CD8-positive, alpha-beta memory T cell (primary cell): ENCODE measurements at regions not wholly inside any gene's neighbourhood (a gene's known extent, or its start where the extent isn't known, plus 50 kb on each side); places are given as distances from the start of the nearest gene placed in this dataset.
"Not testable (repeated sequence)": the region's sequence is repeated elsewhere in the genome, so short reads cannot be mapped to it uniquely, and the experiment has no call there.

ENCODE experiments used
- CTCF ChIA-PET: fragments of 350-600 bp; sonication (Branson Sonifier 250); formaldehyde crosslinking; loops from one replicate; lab custom pipeline; 2021; ENCODE audit warnings: antibody characterized with exemption; lab: Charles Lee
- POLR2A ChIA-PET: fragments of 350-600 bp; sonication (Branson Sonifier 250); formaldehyde crosslinking; loops from one replicate; lab custom pipeline; 2021; ENCODE audit warnings: antibody characterized with exemption; lab: Charles Lee
- DNase-seq, 5 donors: peaks; one replicate each; pipeline versions ENCODE4 v3.0.0 to v3.0.0-alpha.2; 2020 to 2022; ENCODE audit warnings: mixed read lengths in 1 of 5
- H3K27ac ChIP-seq: one replicate; pipeline ENCODE4 v1.7.0; 2013; ENCODE audit warnings: low read depth, mild to moderate bottlenecking, low read length, moderate library complexity
- H3K27me3 ChIP-seq: 2 replicates; pipeline ENCODE4 v1.7.0; 2013; ENCODE audit warnings: low read length, mild to moderate bottlenecking; ENCODE audit not compliant: insufficient read depth, poor library complexity, severe bottlenecking
- H3K36me3 ChIP-seq: 2 replicates; pipeline ENCODE4 v1.7.0; 2013; ENCODE audit warnings: mild to moderate bottlenecking, low read length, moderate library complexity; ENCODE audit not compliant: insufficient read depth
- H3K4me1 ChIP-seq: 2 replicates; pipeline ENCODE4 v1.7.0; 2013; ENCODE audit warnings: mild to moderate bottlenecking, low read length, moderate library complexity; ENCODE audit not compliant: insufficient read depth
- H3K4me3 ChIP-seq: 2 replicates; pipeline ENCODE4 v1.7.0; 2013; ENCODE audit warnings: mild to moderate bottlenecking, low read length
- H3K9me3 ChIP-seq: 2 replicates; pipeline ENCODE4 v1.7.0; 2013; ENCODE audit warnings: mild to moderate bottlenecking, low read length
- H3K27ac Mint-ChIP-seq, 8 donors: one replicate each; pipeline ENCODE4 v1.8.0; 2020 to 2021; ENCODE audit warnings: mixed read lengths in 8 of 8, mild to moderate bottlenecking in 6 of 8, inconsistent platforms in 3 of 8, moderate library complexity in 3 of 8
- H3K27me3 Mint-ChIP-seq, 2 donors: one replicate each; pipeline ENCODE4 v1.8.0; 2020 to 2021; ENCODE audit warnings: mixed read lengths in 2 of 2, mild to moderate bottlenecking in 1 of 2, moderate library complexity in 1 of 2
- H3K36me3 Mint-ChIP-seq, 3 donors: one replicate each; pipeline ENCODE4 v1.8.0; 2020 to 2021; ENCODE audit warnings: mixed read lengths in 3 of 3, inconsistent platforms in 1 of 3, mild to moderate bottlenecking in 1 of 3
- H3K4me1 Mint-ChIP-seq, 3 donors: one replicate each; pipeline ENCODE4 v1.8.0; 2020 to 2021; ENCODE audit warnings: mixed read lengths in 3 of 3, inconsistent platforms in 1 of 3, mild to moderate bottlenecking in 1 of 3
- H3K4me3 Mint-ChIP-seq, 7 donors: one replicate each; pipeline ENCODE4 v1.8.0; 2020 to 2021; ENCODE audit warnings: mixed read lengths in 7 of 7, mild to moderate bottlenecking in 6 of 7, moderate library complexity in 4 of 7, inconsistent platforms in 2 of 7
- H3K9me3 Mint-ChIP-seq, 5 donors: one replicate each; pipeline ENCODE4 v1.8.0; 2020 to 2022; ENCODE audit warnings: mixed read lengths in 5 of 5, mild to moderate bottlenecking in 3 of 5, moderate library complexity in 2 of 5, inconsistent platforms in 1 of 5

DNA sequence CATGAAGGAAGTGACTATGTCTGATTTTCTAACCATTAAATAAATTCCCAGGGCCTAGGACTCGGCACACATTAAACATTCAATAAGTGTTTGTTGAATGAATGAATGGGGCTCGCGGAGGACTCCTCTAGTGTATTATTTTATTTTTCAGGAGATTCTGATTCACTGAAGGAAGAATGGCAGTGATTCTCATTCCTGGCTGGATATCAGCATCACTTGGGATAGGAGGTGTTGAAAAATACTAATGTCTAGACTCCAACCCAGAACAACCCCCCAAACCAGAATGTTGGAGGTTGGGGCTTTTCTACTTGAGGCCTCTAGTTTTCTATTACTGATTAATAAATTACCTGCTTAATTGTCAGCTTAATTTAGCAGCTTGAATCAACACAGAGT is 195.4 kb downstream of the BTBD3 start:
- Mint-ChIP-seq H3K4me1 (no peaks in the 10 kb centered on the region), H3K36me3 (no peaks in the 10 kb centered on the region), H3K27me3 (no peaks in the 10 kb centered on the region), H3K9me3 (peaks cover 4 to 16% (median 14%) of the 10 kb centered on the region in 5 donors), H3K4me3 (no peak overlapping the region), H3K27ac (no peak overlapping the region)
- Histone ChIP-seq H3K27ac (no peak overlapping the region), H3K27me3 (no peaks in the 10 kb centered on the region), H3K4me3 (no peak overlapping the region), H3K36me3 (no peaks in the 10 kb centered on the region), H3K4me1 (no peaks in the 10 kb centered on the region), H3K9me3 (no peaks in the 10 kb centered on the region)
- DNase-seq, result no peak
- CTCF ChIA-PET, result no interaction called here
- POLR2A ChIA-PET, result no interaction called here

DNA sequence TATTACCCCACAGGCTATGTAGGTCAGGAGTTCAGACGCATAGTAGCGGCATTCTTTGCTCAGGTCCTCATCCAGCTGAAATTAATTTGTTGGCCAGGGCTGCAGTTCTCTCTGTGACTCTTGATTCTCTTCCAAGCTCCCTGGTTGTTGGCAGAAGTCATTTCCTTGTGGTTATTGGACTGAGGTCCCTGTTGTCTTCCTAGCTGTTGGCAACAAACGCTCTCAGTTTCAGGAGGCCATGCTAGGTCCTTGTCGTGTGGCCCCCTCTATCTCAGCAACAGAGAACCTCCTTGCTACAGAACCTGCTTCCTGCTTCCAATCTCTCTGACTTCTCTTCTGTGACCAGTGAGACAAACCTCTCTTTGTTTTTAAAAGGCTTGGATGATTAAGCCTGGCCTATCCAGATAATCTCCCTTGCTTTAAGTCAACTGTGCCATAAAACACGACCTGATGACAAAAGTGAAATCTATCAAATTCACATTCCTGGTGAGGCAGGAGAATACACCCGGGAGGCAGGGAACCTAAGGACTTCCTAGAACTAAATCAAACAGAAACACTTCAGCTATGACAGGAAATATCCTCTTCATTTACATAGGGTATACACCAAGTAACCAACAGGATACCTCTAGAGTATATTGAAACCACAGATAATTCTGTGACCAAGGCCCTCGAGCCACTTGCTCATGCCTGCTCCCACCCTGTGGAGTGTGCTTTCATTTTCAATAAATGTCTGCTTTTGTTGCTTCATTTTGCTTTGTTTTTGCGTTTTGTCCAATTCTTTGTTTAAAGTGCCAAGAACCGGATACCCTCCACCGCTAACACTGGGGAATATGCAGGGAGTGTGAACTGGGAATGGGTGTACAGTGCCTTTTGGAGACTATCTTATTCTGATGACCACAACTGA is 196.0 kb downstream of the BTBD3 start:
- no peaks in the 10 kb centered on the region for H3K36me3 ChIP-seq
- H3K9me3 Mint-ChIP-seq, result peaks cover 4 to 14% (median 13%) of the 10 kb centered on the region in 5 donors
- H3K9me3 ChIP-seq, result no peaks in the 10 kb centered on the region
- no peak overlapping the region for H3K4me3 ChIP-seq
- ChIA-PET CTCF (no interaction called here), POLR2A (no interaction called here)
- no peaks in the 10 kb centered on the region for H3K36me3 Mint-ChIP-seq
- H3K4me1 Mint-ChIP-seq, result no peaks in the 10 kb centered on the region
- H3K27me3 Mint-ChIP-seq, result no peaks in the 10 kb centered on the region
- no peaks in the 10 kb centered on the region for H3K27me3 ChIP-seq
- no peaks in the 10 kb centered on the region for H3K4me1 ChIP-seq
- H3K27ac Mint-ChIP-seq, result no peak overlapping the region
- DNase-seq, result no peak
- no peak overlapping the region for H3K27ac ChIP-seq
- H3K4me3 Mint-ChIP-seq, result no peak overlapping the region

DNA sequence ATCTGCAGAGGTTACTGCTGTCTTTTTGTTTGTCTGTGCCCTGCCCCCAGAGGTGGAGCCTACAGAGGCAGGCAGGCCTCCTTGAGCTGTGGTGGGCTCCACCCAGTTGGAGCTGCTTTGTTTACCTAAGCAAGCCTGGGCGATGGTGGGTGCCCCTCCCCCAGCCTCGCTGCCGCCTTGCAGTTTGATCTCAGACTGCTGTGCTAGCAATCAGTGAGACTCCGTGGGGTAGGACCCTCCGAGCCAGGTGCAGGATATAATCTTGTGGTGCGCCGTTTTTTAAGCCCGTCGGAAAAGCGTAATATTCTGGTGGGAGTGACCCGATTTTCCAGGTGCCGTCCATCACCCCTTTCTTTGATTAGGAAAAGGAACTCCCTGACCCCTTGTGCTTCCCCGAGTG is 211.4 kb downstream of the BTBD3 start:
- CTCF ChIA-PET, H3K9me3 ChIP-seq, H3K4me1 ChIP-seq, H3K36me3 Mint-ChIP-seq, DNase-seq, H3K27me3 Mint-ChIP-seq, H3K4me3 ChIP-seq, H3K27me3 ChIP-seq, H3K36me3 ChIP-seq, H3K9me3 Mint-ChIP-seq, POLR2A ChIA-PET, H3K4me1 Mint-ChIP-seq, H3K27ac ChIP-seq, H3K4me3 Mint-ChIP-seq: not testable (repeated sequence)
- H3K27ac Mint-ChIP-seq, result peak overlapping the region in 1 of 8 donors; percentile 54

DNA sequence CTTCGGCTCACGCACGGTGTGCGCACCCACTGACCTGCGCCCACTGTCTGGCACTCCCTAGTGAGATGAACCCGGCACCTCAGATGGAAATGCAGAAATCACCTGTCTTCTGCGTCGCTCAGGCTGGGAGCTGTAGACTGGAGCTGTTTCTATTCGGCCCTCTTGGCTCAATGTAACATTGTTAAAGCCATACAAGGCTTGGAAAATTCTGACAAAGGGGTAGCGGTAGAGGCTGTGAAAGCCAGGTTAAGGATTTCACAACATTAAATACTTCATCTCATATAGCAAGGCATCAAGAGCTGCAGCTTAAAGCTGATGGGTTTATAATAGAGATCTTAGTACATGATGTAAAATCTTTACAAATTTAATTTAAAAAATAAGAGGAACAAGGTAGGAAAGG is 211.8 kb downstream of the BTBD3 start:
- CTCF ChIA-PET, H3K27me3 Mint-ChIP-seq: not testable (repeated sequence)

DNA sequence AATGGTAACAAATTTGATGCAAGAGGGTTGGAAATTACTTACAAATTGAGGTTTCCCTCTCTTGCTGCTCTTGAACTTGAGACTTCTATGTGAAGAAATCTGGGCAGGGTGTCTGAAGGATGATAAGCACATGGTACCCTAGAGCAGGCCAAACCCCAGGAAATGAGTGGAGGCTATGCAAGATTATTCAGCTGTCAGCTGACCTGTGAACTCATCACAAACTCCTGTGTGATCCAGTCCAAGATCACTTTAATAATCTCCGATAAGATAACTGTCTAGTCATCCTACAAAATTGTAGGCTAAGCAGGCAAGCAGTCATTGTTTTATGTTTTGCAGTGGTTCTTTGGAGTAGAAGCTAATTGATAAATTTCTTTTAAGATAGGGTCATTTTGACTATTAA is 213.1 kb downstream of the BTBD3 start:
- H3K36me3 ChIP-seq, result no peaks in the 10 kb centered on the region
- H3K27ac ChIP-seq, result no peak overlapping the region
- peaks cover 0 to 3% of the 10 kb centered on the region in 2 donors for H3K27me3 Mint-ChIP-seq
- no peaks in the 10 kb centered on the region for H3K27me3 ChIP-seq
- no peak for DNase-seq
- no peak overlapping the region for H3K4me3 ChIP-seq
- ChIA-PET POLR2A (no interaction called here), CTCF (no interaction called here)
- H3K4me1 ChIP-seq, result no peaks in the 10 kb centered on the region
- H3K9me3 ChIP-seq, result no peaks in the 10 kb centered on the region
- H3K9me3 Mint-ChIP-seq, result peaks cover 2 to 14% (median 4%) of the 10 kb centered on the region in 5 donors
- no peak overlapping the region for H3K27ac Mint-ChIP-seq
- H3K4me1 Mint-ChIP-seq, result no peaks in the 10 kb centered on the region
- no peak overlapping the region for H3K4me3 Mint-ChIP-seq
- no peaks in the 10 kb centered on the region for H3K36me3 Mint-ChIP-seq

More for the DNA sequence above, 211.8 kb downstream of the BTBD3 start:
- H3K4me3 ChIP-seq, POLR2A ChIA-PET, H3K4me1 ChIP-seq, H3K4me1 Mint-ChIP-seq, H3K36me3 Mint-ChIP-seq, H3K9me3 Mint-ChIP-seq, DNase-seq, H3K27ac Mint-ChIP-seq, H3K27ac ChIP-seq, H3K9me3 ChIP-seq, H3K4me3 Mint-ChIP-seq, H3K36me3 ChIP-seq, H3K27me3 ChIP-seq: not testable (repeated sequence)

DNA sequence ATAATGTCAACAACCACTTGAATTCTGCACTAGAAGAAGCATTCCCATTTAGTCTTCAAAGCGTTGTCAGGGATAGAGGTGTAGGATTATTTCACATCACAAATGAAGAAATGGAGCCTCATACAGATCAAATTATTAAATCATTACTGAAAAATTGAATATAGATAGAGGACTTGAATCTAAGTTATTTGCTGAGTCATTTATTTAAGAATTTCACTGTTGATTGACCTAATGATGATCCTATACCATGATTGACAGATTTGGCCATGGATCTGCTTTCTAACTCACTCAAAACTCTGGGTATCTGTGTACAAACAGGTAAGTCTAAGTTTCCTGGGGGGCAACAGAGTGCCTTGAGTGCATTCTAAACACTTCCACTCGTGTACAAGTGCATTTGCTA is 215.9 kb downstream of the BTBD3 start:
- Histone ChIP-seq H3K4me1 (no peaks in the 10 kb centered on the region), H3K27me3 (no peaks in the 10 kb centered on the region), H3K36me3 (no peaks in the 10 kb centered on the region), H3K4me3 (no peak overlapping the region), H3K27ac (no peak overlapping the region), H3K9me3 (no peaks in the 10 kb centered on the region)
- Mint-ChIP-seq H3K27me3 (peaks cover 0 to 3% of the 10 kb centered on the region in 2 donors), H3K36me3 (no peaks in the 10 kb centered on the region), H3K9me3 (peaks cover 6 to 22% (median 14%) of the 10 kb centered on the region in 5 donors), H3K4me1 (no peaks in the 10 kb centered on the region), H3K4me3 (no peak overlapping the region), H3K27ac (no peak overlapping the region)
- ChIA-PET CTCF (no interaction called here), POLR2A (no interaction called here)
- DNase-seq, result no peak

DNA sequence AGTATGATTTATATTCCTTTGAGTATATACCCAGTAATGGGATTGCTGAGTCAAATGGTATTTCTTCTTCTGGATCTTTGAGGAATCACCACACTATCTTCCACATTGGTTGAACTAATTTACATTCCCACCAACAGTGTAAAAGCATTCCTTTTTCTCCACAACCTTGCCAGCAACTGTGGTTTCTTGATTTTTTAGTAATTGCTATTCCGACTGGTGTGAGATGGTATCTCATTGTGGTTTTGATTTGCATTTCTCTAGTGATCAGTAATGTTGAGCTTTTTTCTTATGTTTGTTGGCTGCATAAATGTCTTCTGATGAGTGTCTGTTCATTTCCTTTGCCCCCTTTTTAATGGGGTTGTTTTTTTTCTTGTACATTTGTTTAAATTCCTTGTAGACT is 228.3 kb downstream of the BTBD3 start:
- H3K4me1 ChIP-seq, H3K4me3 ChIP-seq, POLR2A ChIA-PET, H3K27ac Mint-ChIP-seq, DNase-seq, H3K36me3 Mint-ChIP-seq, H3K4me3 Mint-ChIP-seq, H3K27me3 Mint-ChIP-seq, H3K27ac ChIP-seq, H3K4me1 Mint-ChIP-seq, H3K27me3 ChIP-seq, H3K36me3 ChIP-seq, CTCF ChIA-PET, H3K9me3 ChIP-seq: not testable (repeated sequence)
- peaks cover 13 to 54% (median 22%) of the 10 kb centered on the region in 5 donors for H3K9me3 Mint-ChIP-seq

DNA sequence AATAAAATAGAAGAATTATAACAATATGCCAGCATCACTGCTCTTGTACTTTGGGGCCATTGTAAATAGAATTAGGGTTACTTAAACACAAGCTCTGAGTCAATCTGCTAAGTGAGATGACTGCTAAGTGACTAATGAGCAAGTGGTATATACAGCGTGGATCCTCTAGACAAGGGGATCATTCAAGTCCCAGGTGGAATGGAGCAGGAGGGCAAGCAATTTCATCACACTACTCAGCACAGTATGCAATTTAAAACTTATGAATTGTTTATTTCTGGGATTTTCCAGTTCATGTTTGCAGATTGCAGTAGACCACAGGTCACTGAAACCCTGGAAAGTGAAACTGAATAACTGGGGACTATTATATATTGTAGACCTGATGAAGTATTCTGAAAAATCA is 235.3 kb downstream of the BTBD3 start:
- Mint-ChIP-seq H3K36me3 (no peaks in the 10 kb centered on the region), H3K4me3 (no peak overlapping the region), H3K9me3 (peaks cover 4 to 34% (median 6%) of the 10 kb centered on the region in 5 donors), H3K27ac (no peak overlapping the region), H3K27me3 (no peaks in the 10 kb centered on the region), H3K4me1 (no peaks in the 10 kb centered on the region)
- ChIA-PET CTCF (no interaction called here), POLR2A (no interaction called here)
- no peak for DNase-seq
- H3K4me1 ChIP-seq, result no peaks in the 10 kb centered on the region
- H3K27ac ChIP-seq, result no peak overlapping the region
- H3K4me3 ChIP-seq, result no peak overlapping the region
- H3K9me3 ChIP-seq, result no peaks in the 10 kb centered on the region
- no peaks in the 10 kb centered on the region for H3K27me3 ChIP-seq
- H3K36me3 ChIP-seq, result no peaks in the 10 kb centered on the region
